ENCODE measurements at regions not wholly inside any gene's neighbourhood (a gene's known extent, or its start where the extent isn't known, plus 50 kb on each side); places are given as distances from the start of the nearest gene placed in this dataset.

GRCh38 chr4:125836597-125837195, 521.9 kb downstream of the FAT4 start:
- H3K36me3 ChIP-seq (ENCODE audit: control insufficient read depth in 4 of 4, insufficient read depth in 3 of 4, low read depth in 1 of 4, low read length in 3 of 4), result no peaks in the 10 kb centered on the region
- H3K27me3 ChIP-seq (ENCODE audit: control insufficient read depth in 4 of 4, insufficient read depth in 4 of 4, low read length in 3 of 4), result peaks cover 0 to 5% (median 0%) of the 10 kb centered on the region in 4 donors
- no peaks in the 10 kb centered on the region for H3K9me3 ChIP-seq (ENCODE audit: control insufficient read depth in 4 of 4, low read length in 3 of 4)
- no peak overlapping the region for H3K4me3 ChIP-seq (ENCODE audit: low read depth in 1 of 3, low read length in 3 of 3)
- DNase-seq (ENCODE audit: low spot score), result no peak
- TF ChIP-seq FOXA2 (IDR thresholded peaks at IDR 0.05) (no peak), EGR1 (IDR thresholded peaks at IDR 0.05; ENCODE audit: low read depth in 2 of 2) (no peak), CTCF (IDR thresholded peaks at IDR 0.05; ENCODE audit: low read depth, low read length, missing input control) (no peak), ZBTB33 (IDR thresholded peaks at IDR 0.05) (no peak), FOXA1 (IDR thresholded peaks at IDR 0.05) (no peak), RAD21 (IDR thresholded peaks at IDR 0.05) (no peak), MAX (IDR thresholded peaks at IDR 0.05) (no peak), HNF4G (IDR thresholded peaks at IDR 0.05) (no peak), NR2F2 (IDR thresholded peaks at IDR 0.05) (no peak)
- no peaks in the 10 kb centered on the region for H3K4me1 ChIP-seq (ENCODE audit: control insufficient read depth in 4 of 4, insufficient read depth in 4 of 4, low read length in 3 of 4)
- WGBS, result 54% methylated on average over 4 of the region's 4 CpGs
- no peak overlapping the region for H3K9ac ChIP-seq (ENCODE audit: low read depth in 1 of 2, low read length in 2 of 2)
- H3K27ac ChIP-seq (ENCODE audit: low read depth in 1 of 2, low read length in 2 of 2), result no peak overlapping the region

- WGBS, result 73% methylated on average over 3 of the region's 3 CpGs
- DNase-seq (ENCODE audit: low spot score), result no peak
Observed at GRCh38 chr4:125837493-125838201, 522.9 kb downstream of the FAT4 start.

More at GRCh38 chr4:125837493-125838201, 522.9 kb downstream of the FAT4 start:
- TF ChIP-seq TAF1 (conservative IDR thresholded peaks at IDR 0.05) (no peak), YY1 (IDR thresholded peaks at IDR 0.05) (no peak), FOXA2 (IDR thresholded peaks at IDR 0.05) (no peak), SP1 (IDR thresholded peaks at IDR 0.05) (no peak), HNF4A (conservative IDR thresholded peaks at IDR 0.05) (no peak), REST (IDR thresholded peaks at IDR 0.05) (no peak), HNF4G (IDR thresholded peaks at IDR 0.05) (no peak), RXRA (IDR thresholded peaks at IDR 0.05) (no peak), GABPA (IDR thresholded peaks at IDR 0.05 in 1 of 2, conservative IDR thresholded peaks at IDR 0.05 in 1 of 2) (no peak), JUND (IDR thresholded peaks at IDR 0.05) (no peak), FOXA1 (IDR thresholded peaks at IDR 0.05) (no peak)
- H3K27me3 ChIP-seq (ENCODE audit: control insufficient read depth in 4 of 4, insufficient read depth in 4 of 4, low read length in 3 of 4), result peaks cover 0 to 5% (median 0%) of the 10 kb centered on the region in 4 donors
- no peaks in the 10 kb centered on the region for H3K36me3 ChIP-seq (ENCODE audit: control insufficient read depth in 4 of 4, insufficient read depth in 3 of 4, low read depth in 1 of 4, low read length in 3 of 4)
- no peaks in the 10 kb centered on the region for H3K9me3 ChIP-seq (ENCODE audit: control insufficient read depth in 4 of 4, low read length in 3 of 4)
- no peak overlapping the region for H3K4me3 ChIP-seq (ENCODE audit: low read depth in 1 of 3, low read length in 3 of 3)
- H3K4me1 ChIP-seq (ENCODE audit: control insufficient read depth in 4 of 4, insufficient read depth in 4 of 4, low read length in 3 of 4), result no peaks in the 10 kb centered on the region
- H3K27ac ChIP-seq (ENCODE audit: low read depth in 1 of 2, low read length in 2 of 2), result no peak overlapping the region
- no peak overlapping the region for H3K9ac ChIP-seq (ENCODE audit: low read depth in 1 of 2, low read length in 2 of 2)
